ENCODE measurements at regions not wholly inside any gene's neighbourhood (a gene's known extent, or its start where the extent isn't known, plus 50 kb on each side); places are given as distances from the start of the nearest gene placed in this dataset.
A peak's percentile ranks its signal among the peaks of the same experiment; 100 is the strongest.

DNA sequence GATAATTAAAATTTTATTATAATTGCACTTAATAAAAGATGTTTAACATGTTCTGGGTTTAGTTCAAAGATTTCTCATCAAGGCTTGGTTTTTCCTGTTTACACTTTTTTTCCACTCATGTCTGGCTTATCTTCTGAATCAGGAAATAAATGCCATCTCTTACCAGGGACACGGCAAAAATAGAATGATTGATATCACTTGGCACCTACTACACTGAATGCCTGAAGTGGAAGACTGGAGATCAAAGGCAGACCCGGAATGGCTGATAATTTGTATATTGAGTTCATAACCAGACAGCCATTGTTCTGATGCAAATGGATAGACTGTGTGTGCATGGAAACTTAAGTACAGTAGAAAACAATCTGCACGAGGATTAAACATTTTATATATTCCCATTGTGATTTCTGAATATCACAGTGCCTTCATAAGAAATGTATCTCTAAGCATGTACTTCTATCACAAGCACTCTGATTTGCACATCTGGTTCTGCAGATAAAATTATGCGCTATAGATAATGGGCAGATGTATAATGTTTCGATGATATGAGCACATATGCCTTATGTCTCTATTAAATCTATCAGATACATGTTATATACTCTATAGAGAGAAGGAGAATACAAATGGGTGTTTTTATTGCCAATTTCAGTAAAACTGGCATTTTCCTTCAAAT lies 304.8 kb downstream of the RND3 start:
- TF ChIP-seq, protein P1, sequence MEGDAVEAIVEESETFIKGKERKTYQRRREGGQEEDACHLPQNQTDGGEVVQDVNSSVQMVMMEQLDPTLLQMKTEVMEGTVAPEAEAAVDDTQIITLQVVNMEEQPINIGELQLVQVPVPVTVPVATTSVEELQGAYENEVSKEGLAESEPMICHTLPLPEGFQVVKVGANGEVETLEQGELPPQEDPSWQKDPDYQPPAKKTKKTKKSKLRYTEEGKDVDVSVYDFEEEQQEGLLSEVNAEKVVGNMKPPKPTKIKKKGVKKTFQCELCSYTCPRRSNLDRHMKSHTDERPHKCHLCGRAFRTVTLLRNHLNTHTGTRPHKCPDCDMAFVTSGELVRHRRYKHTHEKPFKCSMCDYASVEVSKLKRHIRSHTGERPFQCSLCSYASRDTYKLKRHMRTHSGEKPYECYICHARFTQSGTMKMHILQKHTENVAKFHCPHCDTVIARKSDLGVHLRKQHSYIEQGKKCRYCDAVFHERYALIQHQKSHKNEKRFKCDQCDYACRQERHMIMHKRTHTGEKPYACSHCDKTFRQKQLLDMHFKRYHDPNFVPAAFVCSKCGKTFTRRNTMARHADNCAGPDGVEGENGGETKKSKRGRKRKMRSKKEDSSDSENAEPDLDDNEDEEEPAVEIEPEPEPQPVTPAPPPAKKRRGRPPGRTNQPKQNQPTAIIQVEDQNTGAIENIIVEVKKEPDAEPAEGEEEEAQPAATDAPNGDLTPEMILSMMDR (IDR thresholded peaks at IDR 0.05): no peak
- DNase-seq: no peak
- Histone ChIP-seq H3K27ac (no peak overlapping the region), H3K27me3 (no peaks in the 10 kb centered on the region), H3K4me3 (no peak overlapping the region), H3K4me1 (peaks cover 0 to 3% (median 0%) of the 10 kb centered on the region in 3 donors), H3K9me3 (no peaks in the 10 kb centered on the region), H3K36me3 (no peaks in the 10 kb centered on the region)
- intact Hi-C loops (cut with DNase I): no loop called here
- 51 to 55% methylated on average over 5 of the region's 5 CpGs for WGBS, 2 donors
- FAIRE-seq: no peak
- peak in 2 of 4 donors; percentile 51 for ATAC-seq

DNA sequence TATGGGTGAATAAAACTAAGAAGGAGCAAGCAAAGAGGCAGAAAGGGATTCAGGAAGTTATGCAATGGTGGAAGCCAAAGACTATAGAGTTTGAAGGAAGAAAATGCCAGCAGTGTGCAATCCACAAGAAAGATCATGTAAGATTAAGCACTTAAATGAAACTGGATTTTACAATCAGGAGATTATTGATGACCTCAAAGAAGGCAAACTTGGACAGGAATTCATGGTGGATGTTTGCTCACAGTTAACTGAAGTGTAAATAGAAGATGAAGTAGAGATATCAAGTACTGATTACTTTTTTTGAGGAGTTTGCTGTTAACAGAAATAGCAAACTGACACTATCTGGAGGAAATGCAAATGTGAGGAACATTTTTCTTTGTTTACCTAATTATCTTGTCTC lies 308.9 kb downstream of the RND3 start:
- Histone ChIP-seq H3K27ac (no peak overlapping the region), H3K9me3 (no peaks in the 10 kb centered on the region), H3K36me3 (no peaks in the 10 kb centered on the region), H3K4me1 (peaks cover 0 to 13% (median 3%) of the 10 kb centered on the region in 3 donors), H3K27me3 (no peaks in the 10 kb centered on the region), H3K4me3 (no peak overlapping the region)
- intact Hi-C loops (cut with DNase I): no loop called here
- TF ChIP-seq, protein P1 (IDR thresholded peaks at IDR 0.05): no peak
- no peak for DNase-seq
- FAIRE-seq: no peak
- no peak for ATAC-seq

DNA sequence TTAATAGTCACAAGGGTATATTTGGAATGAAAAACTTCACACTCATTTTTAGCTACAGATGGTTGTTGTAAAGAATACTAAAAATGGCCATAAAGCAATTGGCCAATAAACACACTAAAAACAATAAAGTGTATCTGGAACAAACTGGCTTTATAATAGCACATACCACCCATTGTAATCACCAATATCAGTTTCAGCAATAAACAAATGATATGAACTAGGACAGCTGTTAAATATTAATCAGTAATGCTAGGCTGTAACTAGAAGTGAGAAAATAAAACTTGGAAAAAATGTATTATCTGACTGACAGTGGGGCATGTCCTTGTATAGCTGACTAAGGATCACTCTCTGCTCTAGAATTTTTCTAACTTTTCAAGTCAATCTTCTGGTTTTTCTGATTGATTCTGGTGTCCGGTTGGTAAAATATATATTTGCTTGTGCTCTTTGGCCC lies 312.5 kb downstream of the RND3 start:
- no peaks in the 10 kb centered on the region for H3K27me3 ChIP-seq
- H3K4me3 ChIP-seq: no peak overlapping the region
- DNase-seq: no peak
- ATAC-seq: peak; percentile 55 to 94 (median 66)
- FAIRE-seq: peak; percentile 23
- H3K9me3 ChIP-seq: no peaks in the 10 kb centered on the region
- 7 to 16% methylated on average over 1 of the region's 1 CpG for WGBS, 2 donors
- intact Hi-C loops (cut with DNase I): no loop called here
- H3K27ac ChIP-seq: peak overlapping the region in 1 of 4 donors; percentile 49
- H3K4me1 ChIP-seq: peaks cover 0 to 13% (median 0%) of the 10 kb centered on the region in 3 donors
- TF ChIP-seq, protein P1 (IDR thresholded peaks at IDR 0.05): no peak
- no peaks in the 10 kb centered on the region for H3K36me3 ChIP-seq

DNA sequence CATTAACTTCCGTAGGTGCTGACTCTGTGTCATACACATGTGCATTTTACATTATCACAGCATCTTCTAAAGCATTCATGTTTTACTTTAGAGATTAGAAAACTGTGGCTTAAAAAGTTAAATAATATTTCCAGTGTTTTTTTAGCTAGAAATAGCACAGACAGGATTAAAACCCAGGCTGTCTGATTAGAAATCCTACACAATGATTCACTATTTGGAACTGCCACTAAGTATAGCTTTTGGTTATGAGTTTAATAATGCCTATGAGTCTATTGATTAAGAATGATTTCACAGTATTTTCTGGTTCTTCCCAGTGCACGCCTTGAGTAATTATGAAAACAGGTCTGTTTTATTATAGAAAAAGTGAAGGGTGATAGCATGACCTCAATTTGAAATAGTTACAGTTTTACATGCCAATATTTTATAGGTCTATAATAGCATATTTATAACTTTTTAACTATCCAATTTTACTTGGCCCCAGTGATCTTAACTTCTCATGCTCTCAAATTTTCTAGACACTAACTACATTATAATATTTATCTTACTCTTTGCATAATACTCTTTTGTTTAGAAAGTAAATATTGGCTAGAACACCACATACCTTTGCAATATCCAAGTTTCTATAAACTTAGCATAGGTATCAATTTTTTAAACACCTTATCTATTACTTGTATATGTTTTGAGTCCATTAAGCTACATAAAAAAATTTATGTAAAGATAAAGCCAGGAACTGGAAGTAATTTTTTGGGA lies 313.2 kb downstream of the RND3 start:
- H3K27me3 ChIP-seq: no peaks in the 10 kb centered on the region
- WGBS, 2 donors: 71 to 78% methylated on average over 2 of the region's 2 CpGs
- DNase-seq: no peak
- no peaks in the 10 kb centered on the region for H3K36me3 ChIP-seq
- H3K9me3 ChIP-seq: no peaks in the 10 kb centered on the region
- H3K4me3 ChIP-seq: no peak overlapping the region
- peak in 2 of 4 donors; percentile 50 to 58 for ATAC-seq
- peak overlapping the region in 2 of 4 donors; percentile 4 to 49 for H3K27ac ChIP-seq
- TF ChIP-seq, protein P1 (IDR thresholded peaks at IDR 0.05): no peak
- no peak for FAIRE-seq
- peaks cover 0 to 13% (median 0%) of the 10 kb centered on the region in 3 donors for H3K4me1 ChIP-seq
- intact Hi-C loops (cut with DNase I): no loop called here
